ENCODE measurements at regions not wholly inside any gene's neighbourhood (a gene's known extent, or its start where the extent isn't known, plus 50 kb on each side); places are given as distances from the start of the nearest gene placed in this dataset.

DNA sequence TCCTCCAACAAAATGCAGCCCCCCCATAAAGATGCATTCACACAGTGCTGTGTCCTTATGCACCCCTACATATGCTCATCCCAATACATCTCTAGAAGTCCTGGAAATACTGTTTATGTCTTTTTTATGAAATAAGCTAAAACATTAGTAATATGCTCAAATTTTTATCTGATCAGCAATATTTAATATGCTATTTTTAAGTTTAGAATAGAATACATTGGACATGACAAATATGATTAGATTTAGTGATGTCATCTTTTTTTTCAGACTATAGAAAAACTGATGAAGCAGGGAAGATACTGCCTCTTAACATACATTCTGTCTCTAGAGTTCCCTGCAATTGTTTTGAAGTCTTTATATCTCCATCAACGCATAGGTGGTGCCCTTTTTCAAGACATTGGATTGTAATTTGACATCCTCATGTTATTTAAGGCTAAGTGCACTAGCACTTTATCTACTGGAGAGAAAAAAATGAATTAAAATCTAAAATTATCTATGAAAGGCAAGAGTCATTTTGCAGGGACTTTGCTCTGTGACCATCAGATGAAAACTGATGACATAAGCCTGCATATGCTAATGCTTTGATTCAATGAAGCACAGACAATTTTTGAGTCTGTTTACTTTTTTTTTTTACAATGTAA lies 395.3 kb downstream of the LPIN1 start:
- Mint-ChIP-seq H3K4me1 (no peaks in the 10 kb centered on the region), H3K27me3 (no peaks in the 10 kb centered on the region), H3K4me3 (no peak overlapping the region), H3K27ac (no peak overlapping the region), H3K36me3 (ENCODE audit: low read depth) (no peaks in the 10 kb centered on the region), H3K9me3 (peaks cover 8% of the 10 kb centered on the region)
- ChIA-PET CTCF (no interaction called here), POLR2A (no interaction called here)
- intact Hi-C loops (cut with micrococcal nuclease) = no loop called here
- DNase-seq (no peak), ATAC-seq (ENCODE audit: low read depth) (no peak)
- TF ChIP-seq CTCF (IDR thresholded peaks at IDR 0.05) = no peak

DNA sequence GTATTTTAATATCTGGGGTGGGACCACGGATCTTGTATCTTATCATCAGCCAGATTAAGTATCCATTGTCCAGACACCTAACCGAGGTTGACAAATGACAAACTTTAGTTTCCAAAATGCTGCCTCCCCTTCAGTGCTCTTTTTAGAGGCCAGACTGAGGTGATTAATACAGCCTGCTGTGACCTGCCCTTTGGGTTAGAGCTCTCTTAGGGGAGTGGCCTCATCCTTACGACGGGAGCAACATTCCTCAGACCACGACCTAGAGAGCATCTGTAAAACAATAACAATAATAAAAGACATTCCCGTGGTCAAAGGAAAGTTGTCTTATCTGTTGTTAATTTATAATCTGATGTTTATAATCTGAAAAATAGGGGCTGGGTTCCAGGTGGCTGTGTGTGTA lies 405.3 kb downstream of the LPIN1 start:
- H3K27ac Mint-ChIP-seq = no peak overlapping the region
- no peak for TF ChIP-seq CTCF (IDR thresholded peaks at IDR 0.05)
- no peaks in the 10 kb centered on the region for H3K36me3 Mint-ChIP-seq (ENCODE audit: low read depth)
- H3K4me1 Mint-ChIP-seq = peaks cover 27% of the 10 kb centered on the region
- ATAC-seq (ENCODE audit: low read depth) = no peak
- intact Hi-C loops (cut with micrococcal nuclease) = no loop called here
- ChIA-PET POLR2A (no interaction called here), CTCF (no interaction called here)
- no peaks in the 10 kb centered on the region for H3K9me3 Mint-ChIP-seq
- H3K27me3 Mint-ChIP-seq = no peaks in the 10 kb centered on the region
- no peak for DNase-seq
- H3K4me3 Mint-ChIP-seq = no peak overlapping the region

DNA sequence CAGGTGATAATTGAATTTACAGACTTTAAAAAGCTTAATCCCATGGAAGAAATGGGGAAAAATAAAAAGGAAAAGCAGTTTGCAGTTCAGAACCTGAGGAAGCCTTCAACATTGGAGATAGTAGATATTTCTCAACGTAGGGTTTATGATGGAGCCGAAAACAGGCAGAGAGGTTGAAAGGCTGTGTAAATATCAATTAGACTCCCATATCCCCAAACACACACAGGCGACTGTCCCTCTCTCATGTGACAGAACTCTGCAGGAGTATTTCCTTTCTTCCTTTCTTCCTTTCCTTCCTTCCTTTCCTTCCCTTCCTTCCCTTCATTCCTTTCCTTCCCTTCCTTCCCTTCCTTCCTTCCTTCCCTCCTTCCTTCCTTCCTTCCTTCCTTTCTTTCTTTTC lies 406.5 kb downstream of the LPIN1 start:
- TF ChIP-seq CTCF (IDR thresholded peaks at IDR 0.05) = no peak
- no peaks in the 10 kb centered on the region for H3K27me3 Mint-ChIP-seq
- no peaks in the 10 kb centered on the region for H3K9me3 Mint-ChIP-seq
- POLR2A ChIA-PET = no interaction called here
- CTCF ChIA-PET = no interaction called here
- H3K4me3 Mint-ChIP-seq = no peak overlapping the region
- no peak for ATAC-seq (ENCODE audit: low read depth)
- no peak overlapping the region for H3K27ac Mint-ChIP-seq
- intact Hi-C loops (cut with micrococcal nuclease) = no loop called here
- peaks cover 27% of the 10 kb centered on the region for H3K4me1 Mint-ChIP-seq
- no peaks in the 10 kb centered on the region for H3K36me3 Mint-ChIP-seq (ENCODE audit: low read depth)
- no peak for DNase-seq

DNA sequence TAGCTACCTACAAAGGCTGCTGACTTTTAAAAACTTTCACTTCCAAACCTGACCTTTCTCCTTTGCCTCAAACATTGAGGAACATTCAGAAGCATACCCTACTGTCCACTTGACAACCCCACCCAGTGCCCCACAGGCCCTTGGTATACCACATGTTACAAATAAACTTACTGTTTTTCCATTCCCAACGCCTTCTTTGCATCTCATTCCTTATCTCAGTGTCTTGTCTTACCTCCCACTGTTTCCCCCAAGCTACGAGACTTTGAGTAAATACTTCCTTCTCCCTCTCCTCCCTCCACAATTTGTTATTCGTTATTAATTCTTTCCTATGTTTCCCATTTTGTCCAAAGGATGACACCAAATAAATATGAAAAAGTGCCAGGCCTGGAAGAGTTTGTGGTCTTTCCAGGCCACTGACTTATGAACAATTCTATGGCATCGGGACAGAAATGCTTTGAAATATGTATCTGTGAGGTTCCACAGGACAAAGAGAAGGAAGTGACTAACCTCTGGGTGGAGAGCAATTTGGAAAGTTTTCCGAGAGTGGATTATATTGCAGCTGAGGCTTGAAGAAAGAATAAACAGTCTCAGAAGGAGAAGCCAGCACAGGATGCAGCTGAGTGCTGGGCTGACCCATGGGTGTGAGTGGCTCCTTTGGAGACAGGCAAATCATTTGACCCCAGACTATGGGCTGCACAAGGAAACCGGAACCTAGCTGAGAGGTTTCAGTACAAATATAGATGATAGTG lies 409.0 kb downstream of the LPIN1 start:
- POLR2A ChIA-PET = no interaction called here
- peaks cover 24% of the 10 kb centered on the region for H3K4me1 Mint-ChIP-seq
- intact Hi-C loops (cut with micrococcal nuclease) = no loop called here
- ATAC-seq (ENCODE audit: low read depth) (no peak), DNase-seq (no peak)
- H3K27me3 Mint-ChIP-seq = no peaks in the 10 kb centered on the region
- no peak for TF ChIP-seq CTCF (IDR thresholded peaks at IDR 0.05)
- H3K36me3 Mint-ChIP-seq (ENCODE audit: low read depth) = no peaks in the 10 kb centered on the region
- no peak overlapping the region for H3K27ac Mint-ChIP-seq
- H3K9me3 Mint-ChIP-seq = no peaks in the 10 kb centered on the region
- CTCF ChIA-PET = no interaction called here
- H3K4me3 Mint-ChIP-seq = no peak overlapping the region

DNA sequence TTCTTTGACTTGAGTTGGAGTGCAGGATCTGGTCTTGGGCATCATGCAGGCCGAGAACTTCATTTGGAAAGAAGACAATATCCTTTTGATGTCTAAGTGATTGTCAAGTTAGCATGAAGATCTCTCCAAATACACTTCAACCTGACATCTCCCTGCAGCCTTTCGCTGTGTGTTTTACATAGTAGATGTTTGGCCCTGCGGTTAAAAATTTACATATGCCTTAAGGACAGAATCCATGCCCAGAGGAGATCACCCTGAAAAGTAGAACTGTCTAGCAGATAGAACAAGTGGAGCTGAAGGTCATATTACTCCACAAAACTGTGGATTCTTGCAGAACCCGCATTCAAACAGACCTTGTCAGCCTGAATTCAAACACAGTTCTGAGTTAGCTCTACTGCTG lies 409.9 kb downstream of the LPIN1 start:
- POLR2A ChIA-PET = no interaction called here
- CTCF ChIA-PET = no interaction called here
- Mint-ChIP-seq H3K27me3 (no peaks in the 10 kb centered on the region), H3K36me3 (ENCODE audit: low read depth) (no peaks in the 10 kb centered on the region), H3K4me1 (peaks cover 22% of the 10 kb centered on the region), H3K27ac (no peak overlapping the region), H3K9me3 (no peaks in the 10 kb centered on the region), H3K4me3 (no peak overlapping the region)
- intact Hi-C loops (cut with micrococcal nuclease) = no loop called here
- DNase-seq (no peak), ATAC-seq (ENCODE audit: low read depth) (no peak)
- no peak for TF ChIP-seq CTCF (IDR thresholded peaks at IDR 0.05)
